NCI-H2196 treated with DMSO at 0.1 percent for 48 hours (cell line): ENCODE measurements at regions not wholly inside any gene's neighbourhood (a gene's known extent, or its start where the extent isn't known, plus 50 kb on each side); places are given as distances from the start of the nearest gene placed in this dataset.
"Not testable (repeated sequence)": the region's sequence is repeated elsewhere in the genome, so short reads cannot be mapped to it uniquely, and the experiment has no call there.

Experiments
- DNase-seq: peaks from one replicate; lab custom pipeline; 2025; ENCODE audit not compliant: unreplicated experiment; lab: John Stamatoyannopoulos, UW

DNA sequence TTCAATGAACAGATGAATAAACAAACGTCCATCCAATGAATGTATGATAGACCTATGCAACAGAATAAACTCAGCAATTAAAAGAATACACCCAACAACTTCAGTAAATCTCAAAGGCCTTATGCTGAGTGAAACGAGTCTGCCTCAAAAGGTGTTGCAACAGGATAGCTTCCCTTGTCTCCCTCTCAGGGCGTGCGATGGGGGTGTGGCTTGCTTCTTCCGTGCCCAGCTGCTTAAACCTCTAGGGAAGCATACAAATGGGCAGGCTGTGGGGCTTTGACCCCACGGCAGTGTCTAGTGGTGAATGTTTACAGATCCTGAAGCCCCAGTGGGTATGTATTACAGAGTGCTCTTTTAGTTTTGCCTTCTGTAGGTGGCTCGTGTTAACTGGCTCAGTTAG, 87.0 kb upstream of the CCL21 start:
- DNase-seq, result no peak

DNA sequence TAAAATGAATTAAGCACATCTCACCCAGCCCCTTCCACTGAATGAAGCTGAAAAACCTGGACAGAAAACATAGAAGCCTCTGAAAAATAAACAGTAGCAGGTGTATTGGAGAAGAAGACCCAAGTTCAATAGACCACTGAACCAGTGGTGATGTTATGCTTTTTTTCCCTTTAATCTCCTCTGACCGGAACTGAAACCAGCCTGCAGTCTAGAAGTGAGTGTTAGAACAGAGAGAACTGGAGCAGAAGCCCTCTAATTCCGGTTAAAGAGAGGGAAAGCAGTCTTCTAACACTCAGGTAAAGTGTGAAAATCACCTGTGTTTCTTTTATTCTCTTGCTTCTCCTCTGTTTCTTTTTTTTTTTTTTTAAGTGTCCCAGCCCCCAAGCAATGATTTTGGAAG, 83.5 kb upstream of the CCL21 start:
- DNase-seq, result no peak

DNA sequence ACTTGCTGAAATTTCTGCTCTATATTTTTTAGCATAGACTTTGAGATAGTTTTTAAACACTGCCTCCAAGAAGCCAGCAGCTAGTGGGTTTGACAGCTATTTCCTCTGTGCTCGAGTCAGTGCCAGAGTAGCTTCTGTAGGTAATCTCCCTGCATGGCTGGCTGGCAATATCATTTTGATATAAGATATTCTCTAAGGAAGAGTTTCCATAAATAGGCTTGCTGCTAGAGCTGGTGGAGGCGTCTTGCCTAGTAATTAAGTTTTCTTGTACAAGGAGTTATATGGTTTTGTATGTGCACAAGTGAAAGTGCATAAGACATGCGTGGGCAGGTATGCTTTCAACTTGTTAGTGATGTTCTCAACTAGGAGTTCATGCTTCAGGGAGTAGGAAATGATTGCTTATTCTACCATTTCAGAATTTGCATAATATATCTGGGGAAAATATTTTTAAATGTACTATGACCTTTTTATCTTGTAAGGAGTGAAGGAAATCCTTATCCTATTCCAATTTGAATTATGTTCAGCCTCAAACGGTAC, 74.1 kb upstream of the CCL21 start:
- no peak for DNase-seq

DNA sequence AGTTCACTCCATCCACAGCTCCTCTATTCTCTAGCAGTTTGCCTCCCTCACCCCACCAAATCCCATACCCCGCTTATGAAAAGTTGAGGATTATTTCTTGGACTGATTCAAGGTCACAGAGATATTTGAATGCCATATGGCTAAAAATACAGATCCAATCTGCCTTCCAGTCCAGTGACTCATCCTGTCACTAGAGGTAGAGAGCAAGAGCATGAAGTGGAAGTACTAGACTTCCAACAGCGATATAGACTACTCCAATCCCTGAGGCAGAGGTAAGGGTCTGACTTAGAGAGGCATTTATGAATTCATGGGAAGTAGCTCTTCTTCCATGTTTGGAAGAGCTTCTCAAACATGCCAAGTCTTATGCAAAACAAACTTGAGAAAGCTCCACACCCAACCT, 72.4 kb upstream of the CCL21 start:
- no peak for DNase-seq

DNA sequence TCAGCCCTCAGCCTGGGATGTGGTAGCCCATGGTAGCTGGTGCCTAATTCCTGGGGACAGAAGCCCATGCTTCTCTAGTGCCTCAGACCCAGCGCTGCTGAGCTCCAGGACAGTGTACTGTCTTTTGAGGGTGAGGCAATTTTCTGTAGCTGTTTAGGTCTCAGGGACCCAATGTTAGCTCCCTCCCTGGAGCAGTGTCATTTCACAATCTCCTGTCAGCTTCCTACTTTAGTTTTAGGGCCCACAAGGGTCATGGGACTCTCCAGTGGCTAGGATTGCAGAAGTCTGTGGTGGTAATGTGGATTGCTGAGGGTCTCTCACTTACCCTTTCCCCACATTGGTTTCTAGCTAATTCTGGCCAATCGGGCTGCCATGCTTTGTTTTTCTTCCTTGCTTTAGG, 67.7 kb upstream of the CCL21 start:
- DNase-seq, result no peak

DNA sequence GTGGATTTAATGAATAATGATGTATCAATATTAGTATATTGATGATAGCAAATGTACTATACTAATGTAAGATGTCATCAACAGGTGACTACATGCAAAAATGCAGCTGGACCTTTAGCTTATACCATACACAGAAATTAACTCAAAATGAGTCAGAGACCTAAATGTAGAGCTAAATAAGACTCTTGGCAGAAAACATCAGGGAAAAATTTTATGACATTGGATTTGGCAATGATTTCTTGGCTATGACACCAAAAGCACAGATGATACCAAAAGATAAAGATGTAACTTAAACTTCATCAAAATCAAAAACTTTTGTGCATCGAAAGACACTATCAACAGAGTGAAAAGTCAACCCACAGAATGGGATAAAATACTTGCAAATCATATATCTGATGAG, 64.0 kb upstream of the CCL21 start:
- DNase-seq, result no peak

DNA sequence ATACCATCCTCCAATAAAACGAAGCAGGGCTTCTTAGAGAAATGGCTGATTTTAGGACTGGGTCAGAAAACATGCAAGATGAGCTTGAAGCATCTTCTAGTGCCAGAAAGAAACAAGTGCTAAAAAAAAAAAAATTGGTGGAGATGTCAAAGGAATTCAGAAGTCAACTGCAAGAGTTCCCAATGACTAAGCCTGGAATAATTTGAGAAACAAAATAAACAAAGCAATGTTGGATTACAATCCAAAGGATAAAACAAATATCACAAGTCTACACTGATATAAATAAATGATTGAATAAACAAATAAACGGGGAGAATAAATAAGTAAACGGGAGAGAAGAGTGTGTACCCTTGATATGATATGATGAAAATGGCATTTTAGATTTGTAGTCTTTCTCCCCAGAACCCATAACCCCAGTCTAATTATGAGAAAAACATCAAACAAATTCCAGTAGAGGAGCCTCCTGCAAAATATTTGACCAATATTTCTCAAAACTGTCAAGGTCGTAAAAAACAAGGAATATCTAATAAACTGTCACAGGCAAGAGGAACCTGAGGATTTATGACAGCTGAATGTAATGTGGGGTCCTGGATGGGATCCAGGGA, 63.5 kb upstream of the CCL21 start:
- no peak for DNase-seq

DNA sequence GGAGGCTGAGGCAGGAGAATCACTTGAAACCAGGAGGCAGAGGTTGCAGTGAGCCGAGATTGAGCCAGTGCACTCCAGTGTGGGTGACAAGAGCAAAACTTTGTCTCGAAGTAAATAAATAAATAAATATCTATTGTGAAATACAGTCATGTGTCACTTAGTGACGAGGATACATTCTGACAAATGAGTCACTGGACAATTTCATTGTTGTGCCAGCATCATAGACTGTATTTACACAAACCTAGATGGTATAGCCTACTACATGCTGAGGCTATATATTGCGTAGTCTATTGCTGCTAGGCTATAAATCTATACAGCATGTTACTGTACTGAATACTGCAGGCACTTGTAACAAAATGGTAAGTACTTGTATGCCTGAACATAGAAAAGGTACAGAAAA, 61.1 kb upstream of the CCL21 start:
- no peak for DNase-seq

DNA sequence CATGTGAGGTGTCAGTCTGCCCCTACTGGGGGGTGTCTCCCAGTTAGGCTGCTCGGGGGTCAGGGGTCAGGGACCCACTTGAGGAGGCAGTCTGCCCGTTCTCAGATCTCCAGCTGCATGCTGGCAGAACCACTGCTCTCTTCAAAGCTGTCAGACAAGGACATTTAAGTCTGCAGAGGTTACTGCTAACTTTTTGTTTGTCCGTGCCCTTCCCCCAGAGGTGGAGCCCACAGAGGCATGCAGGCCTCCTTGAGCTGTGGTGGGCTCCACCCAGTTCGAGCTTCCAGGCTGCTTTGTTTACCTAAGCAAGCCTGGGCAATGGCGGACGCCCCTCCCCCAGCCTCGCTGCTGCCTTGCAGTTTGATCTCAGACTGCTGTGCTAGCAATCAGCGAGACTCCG, 57.2 kb upstream of the CCL21 start:
- not testable (repeated sequence) for DNase-seq

DNA sequence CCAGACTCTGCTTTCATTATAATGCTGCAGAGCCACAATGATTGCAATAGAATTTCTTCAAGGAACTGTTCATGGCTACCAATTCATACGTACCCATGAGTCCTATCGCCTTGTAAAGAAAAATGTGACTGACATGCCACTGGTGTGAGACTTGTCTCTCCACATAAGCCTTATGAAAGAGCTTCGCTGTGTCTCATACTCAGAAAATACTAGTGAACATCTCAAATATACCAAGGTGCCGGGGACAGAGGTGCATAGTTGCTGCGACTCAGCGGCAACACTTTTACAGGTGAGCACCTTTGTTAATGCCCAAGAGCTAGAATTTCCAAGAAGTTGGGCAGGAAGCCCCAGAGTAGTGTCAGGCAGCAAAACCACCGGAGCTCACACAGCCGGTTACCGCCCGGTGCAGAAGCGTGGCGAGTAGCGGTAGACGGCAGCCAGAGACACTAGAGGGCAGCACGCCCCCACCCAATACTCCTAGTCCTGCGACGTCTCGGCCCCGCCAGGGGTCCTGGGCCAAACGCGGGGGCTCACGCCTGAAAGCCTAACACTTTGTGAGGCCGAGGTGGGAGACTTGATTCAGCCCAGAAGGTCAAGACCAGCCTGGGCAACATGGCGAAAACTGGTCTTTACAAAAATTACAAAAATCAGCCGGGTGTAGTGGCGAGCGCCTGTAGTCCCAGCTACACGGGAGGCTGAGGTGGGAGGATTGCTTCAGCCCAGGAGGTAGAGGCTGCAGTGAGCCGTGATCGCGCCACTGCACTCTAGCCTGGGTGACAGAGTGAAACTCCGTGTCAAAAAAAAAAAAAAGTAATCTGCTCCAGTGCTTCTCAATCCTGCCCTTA, 50.5 kb upstream of the CCL21 start:
- DNase-seq, result not testable (repeated sequence)
